Renal cortex interstitium (tissue), 11 donors: ENCODE measurements at regions not wholly inside any gene's neighbourhood (a gene's known extent, or its start where the extent isn't known, plus 50 kb on each side); places are given as distances from the start of the nearest gene placed in this dataset.

ENCODE experiments used
- DNase-seq, 11 donors: peaks; one replicate each; pipeline ENCODE4 v3.0.0-alpha.2; 2013; ENCODE audit warnings: low read depth in 9 of 11, low spot score in 4 of 11; ENCODE audit errors: extremely low read depth in 1 of 11

- DNase-seq = no peak
Measured at GRCh38 chr12:93944911-93945310, 203.5 kb upstream of the PLXNC1 start.

GRCh38 chr12:93946542-93947150 is 201.7 kb upstream of the PLXNC1 start:
- no peak for DNase-seq

GRCh38 chr12:93947486-93947885 is 200.9 kb upstream of the PLXNC1 start:
- DNase-seq = no peak

GRCh38 chr12:93950311-93950710 is 198.1 kb upstream of the PLXNC1 start:
- no peak for DNase-seq

- no peak for DNase-seq
Measured at GRCh38 chr12:93954166-93955112, 193.9 kb upstream of the PLXNC1 start.

- DNase-seq = no peak
Measured at GRCh38 chr12:93956551-93956950, 191.8 kb upstream of the PLXNC1 start.

- no peak for DNase-seq
Measured at GRCh38 chr12:93957168-93957567, 191.2 kb upstream of the PLXNC1 start.

GRCh38 chr12:93957870-93958269 is 190.5 kb upstream of the PLXNC1 start:
- DNase-seq = no peak

- DNase-seq = no peak
Measured at GRCh38 chr12:93959657-93960056, 188.7 kb upstream of the PLXNC1 start.

- no peak for DNase-seq
Measured at GRCh38 chr12:93960521-93960920, 187.9 kb upstream of the PLXNC1 start.

- DNase-seq = no peak
Measured at GRCh38 chr12:93962336-93962735, 186.0 kb upstream of the PLXNC1 start.

GRCh38 chr12:93964936-93965335 is 183.4 kb upstream of the PLXNC1 start:
- no peak for DNase-seq

GRCh38 chr12:93966516-93967133 is 181.8 kb upstream of the PLXNC1 start:
- DNase-seq = no peak

GRCh38 chr12:93967454-93967853 is 180.9 kb upstream of the PLXNC1 start:
- no peak for DNase-seq

GRCh38 chr12:93968536-93969285 is 179.7 kb upstream of the PLXNC1 start:
- no peak for DNase-seq

GRCh38 chr12:93970900-93971688 is 177.3 kb upstream of the PLXNC1 start:
- no peak for DNase-seq

- DNase-seq = no peak
Measured at GRCh38 chr12:93972411-93973208, 175.8 kb upstream of the PLXNC1 start.

- DNase-seq = no peak
Measured at GRCh38 chr12:93974252-93974651, 174.1 kb upstream of the PLXNC1 start.
